Liver (tissue), 3 donors: ENCODE measurements at regions not wholly inside any gene's neighbourhood (a gene's known extent, or its start where the extent isn't known, plus 50 kb on each side); places are given as distances from the start of the nearest gene placed in this dataset.

Source experiments
- CTCF ChIP-seq: fragments of 150-350 bp; IDR thresholded peaks from 2 replicates; pipeline ENCODE4 v1.5.1; 2017; ENCODE audit warnings: improper control_type of control experiment, low read depth, low read length; ENCODE audit not compliant: missing input control
- EGR1 ChIP-seq, 2 donors: IDR thresholded peaks; 2 replicates each; pipeline ENCODE4 v1.6.1; 2016 to 2018; ENCODE audit warnings: antibody characterized with exemption in 2 of 2, low read depth in 2 of 2
- REST ChIP-seq: IDR thresholded peaks from 2 replicates; pipeline ENCODE4 v1.6.1; 2016; ENCODE audit warnings: antibody characterized with exemption, mild to moderate bottlenecking
- donor health status: healthy.
- donor health status: healthy.

GRCh38 chr13:26984337-26984736 is 187.3 kb downstream of the USP12 start:
- TF ChIP-seq REST: no peak
- TF ChIP-seq EGR1 (IDR thresholded peaks at IDR 0.05; ENCODE audit: low read depth in 2 of 2): no peak
- TF ChIP-seq CTCF: no peak
